HG02642 (cell line): ENCODE measurements at regions not wholly inside any gene's neighbourhood (a gene's known extent, or its start where the extent isn't known, plus 50 kb on each side); places are given as distances from the start of the nearest gene placed in this dataset.

Source experiments
- ATAC-seq: cut with Tn5 transposase; IDR thresholded peaks from one replicate; pipeline ENCODE4 v1.9.1; 2021; ENCODE audit warnings: mild to moderate bottlenecking; ENCODE audit not compliant: unreplicated experiment, poor library complexity

GRCh38 chr4:65918212-65918611 lies 247.9 kb upstream of the EPHA5 start:
- no peak for ATAC-seq

- ATAC-seq = no peak
Measured at GRCh38 chr4:65917486-65917885, 247.2 kb upstream of the EPHA5 start.

GRCh38 chr4:65911720-65912119 lies 241.4 kb upstream of the EPHA5 start:
- no peak for ATAC-seq

- no peak for ATAC-seq
Measured at GRCh38 chr4:65893957-65894755, 223.9 kb upstream of the EPHA5 start.

GRCh38 chr4:65893271-65893670 lies 223.0 kb upstream of the EPHA5 start:
- ATAC-seq = no peak

- ATAC-seq = no peak
Measured at GRCh38 chr4:65880594-65880993, 210.3 kb upstream of the EPHA5 start.

GRCh38 chr4:65868096-65868824 lies 198.0 kb upstream of the EPHA5 start:
- no peak for ATAC-seq

GRCh38 chr4:65865489-65865888 lies 195.2 kb upstream of the EPHA5 start:
- ATAC-seq = no peak

- no peak for ATAC-seq
Measured at GRCh38 chr4:65861993-65862392, 191.7 kb upstream of the EPHA5 start.

- ATAC-seq = no peak
Measured at GRCh38 chr4:65845199-65845773, 175.0 kb upstream of the EPHA5 start.

GRCh38 chr4:65839164-65839931 lies 169.1 kb upstream of the EPHA5 start:
- ATAC-seq = no peak

- no peak for ATAC-seq
Measured at GRCh38 chr4:65834707-65835106, 164.4 kb upstream of the EPHA5 start.

GRCh38 chr4:65831828-65832227 lies 161.5 kb upstream of the EPHA5 start:
- ATAC-seq = no peak

GRCh38 chr4:65825116-65825753 lies 154.9 kb upstream of the EPHA5 start:
- no peak for ATAC-seq

- no peak for ATAC-seq
Measured at GRCh38 chr4:65819192-65819591, 148.9 kb upstream of the EPHA5 start.

- no peak for ATAC-seq
Measured at GRCh38 chr4:65805936-65806335, 135.6 kb upstream of the EPHA5 start.

- no peak for ATAC-seq
Measured at GRCh38 chr4:65799513-65799912, 129.2 kb upstream of the EPHA5 start.

GRCh38 chr4:65798498-65799127 lies 128.3 kb upstream of the EPHA5 start:
- ATAC-seq = no peak

- ATAC-seq = no peak
Measured at GRCh38 chr4:65791812-65792308, 121.6 kb upstream of the EPHA5 start.
